Thyroid gland (tissue), 4 donors: ENCODE measurements at regions not wholly inside any gene's neighbourhood (a gene's known extent, or its start where the extent isn't known, plus 50 kb on each side); places are given as distances from the start of the nearest gene placed in this dataset.

Experiments used
- DNase-seq, 2 donors: peaks; one replicate each; pipeline ENCODE4 v3.0.0-alpha.2; 2019
- H3K27ac ChIP-seq, 3 donors: fragments of 200-600 bp; sonication (generic); 1 replicate in 2 of 3; 2 replicates in 1 of 3; pipeline ENCODE4 v1.5.1; 2016 to 2019; ENCODE audit warnings: mild to moderate bottlenecking in 1 of 3, moderate library complexity in 1 of 3
- H3K27me3 ChIP-seq: fragments of 200-600 bp; sonication (generic); one replicate; pipeline ENCODE4 v1.5.1; 2019
- H3K36me3 ChIP-seq, 2 donors: fragments of 200-600 bp; sonication (generic); one replicate each; pipeline ENCODE4 v1.5.1; 2016 to 2019
- H3K4me1 ChIP-seq, 2 donors: fragments of 200-600 bp; sonication (generic); one replicate each; pipeline ENCODE4 v1.5.1; 2017 to 2019
- H3K4me3 ChIP-seq, 3 donors: fragments of 200-600 bp; sonication (generic); replicated peaks in 1 of 3; 1 replicate in 2 of 3; 2 replicates in 1 of 3; pipeline ENCODE4 v1.5.1; 2016; ENCODE audit warnings: mild to moderate bottlenecking in 1 of 3
- H3K9me3 ChIP-seq: fragments of 200-600 bp; sonication (generic); one replicate; pipeline ENCODE4 v1.5.1; 2017
- POLR2A ChIP-seq, 2 donors: fragments of 450-650 bp; IDR thresholded peaks; one replicate each; pipeline ENCODE4 v1.6.1; 2017; ENCODE audit warnings: antibody characterized with exemption in 2 of 2, mild to moderate bottlenecking in 2 of 2, moderate library complexity in 1 of 2
- WGBS, 2 donors: methylation state at CpG; one replicate each; pipeline ENCODE4 v1.1.5; 2017; 5-methylcytosine and 5-hydroxymethylcytosine counted together
- intact Hi-C: fragments of 100-400 bp; cut with DNase I; formaldehyde crosslinking; loops from one replicate; pipeline ENCODE4 v1.15.1; 2023
- TF ChIP-seq, protein P1 (sequence below), 6 experiments: fragments of 200-600 bp in 3 of 6; fragments of 450-650 bp in 3 of 6; sonication (generic) in 3 of 6; IDR thresholded peaks; one replicate each; pipeline ENCODE4 v1.5.1; 2016 to 2019; ENCODE audit warnings: antibody characterized with exemption in 6 of 6, mild to moderate bottlenecking in 2 of 6, inconsistent platforms in 1 of 6, moderate library complexity in 1 of 6

DNA sequence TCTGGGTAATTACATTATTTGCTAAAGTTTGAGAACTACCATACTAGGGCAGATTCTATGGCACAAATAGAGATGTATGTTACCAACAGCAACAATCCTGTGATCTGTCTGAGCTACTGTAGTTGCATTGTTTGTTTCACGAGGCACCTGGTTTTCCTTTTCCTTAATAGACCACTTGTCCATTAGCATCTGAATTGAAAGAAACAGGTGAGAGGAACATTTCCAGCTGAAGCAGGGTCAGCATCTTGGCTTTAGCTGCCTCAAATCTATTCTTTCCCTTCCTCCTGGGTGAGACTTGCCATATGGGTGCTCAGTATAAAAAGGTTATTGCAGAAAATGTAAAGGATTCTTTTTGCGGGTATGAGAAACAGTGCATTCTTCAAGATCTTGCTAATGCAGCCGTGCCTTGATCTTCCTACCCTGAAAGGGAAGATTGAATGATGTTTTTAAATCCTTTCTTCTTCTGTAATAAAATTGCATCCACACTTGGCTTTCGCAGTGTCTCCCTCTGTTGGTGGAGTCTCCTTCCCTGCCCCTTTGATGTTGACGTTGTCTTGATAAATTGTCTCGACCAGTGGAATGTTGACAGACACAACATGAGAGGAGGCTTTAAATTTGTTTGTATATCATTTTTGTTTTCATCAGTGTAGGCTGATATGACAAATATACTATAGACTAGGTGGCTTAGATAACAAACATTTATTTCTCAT is 118.0 kb upstream of the BRINP1 start:
- Histone ChIP-seq H3K4me1 (no peaks in the 10 kb centered on the region), H3K4me3 (no peak overlapping the region), H3K36me3 (no peaks in the 10 kb centered on the region), H3K27ac (no peak overlapping the region), H3K9me3 (no peaks in the 10 kb centered on the region), H3K27me3 (no peaks in the 10 kb centered on the region)
- intact Hi-C loops, result no loop called here
- no peak for TF ChIP-seq POLR2A (IDR thresholded peaks at IDR 0.05)
- TF ChIP-seq, protein P1, sequence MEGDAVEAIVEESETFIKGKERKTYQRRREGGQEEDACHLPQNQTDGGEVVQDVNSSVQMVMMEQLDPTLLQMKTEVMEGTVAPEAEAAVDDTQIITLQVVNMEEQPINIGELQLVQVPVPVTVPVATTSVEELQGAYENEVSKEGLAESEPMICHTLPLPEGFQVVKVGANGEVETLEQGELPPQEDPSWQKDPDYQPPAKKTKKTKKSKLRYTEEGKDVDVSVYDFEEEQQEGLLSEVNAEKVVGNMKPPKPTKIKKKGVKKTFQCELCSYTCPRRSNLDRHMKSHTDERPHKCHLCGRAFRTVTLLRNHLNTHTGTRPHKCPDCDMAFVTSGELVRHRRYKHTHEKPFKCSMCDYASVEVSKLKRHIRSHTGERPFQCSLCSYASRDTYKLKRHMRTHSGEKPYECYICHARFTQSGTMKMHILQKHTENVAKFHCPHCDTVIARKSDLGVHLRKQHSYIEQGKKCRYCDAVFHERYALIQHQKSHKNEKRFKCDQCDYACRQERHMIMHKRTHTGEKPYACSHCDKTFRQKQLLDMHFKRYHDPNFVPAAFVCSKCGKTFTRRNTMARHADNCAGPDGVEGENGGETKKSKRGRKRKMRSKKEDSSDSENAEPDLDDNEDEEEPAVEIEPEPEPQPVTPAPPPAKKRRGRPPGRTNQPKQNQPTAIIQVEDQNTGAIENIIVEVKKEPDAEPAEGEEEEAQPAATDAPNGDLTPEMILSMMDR (IDR thresholded peaks at IDR 0.05), result no peak
- 61 to 65% methylated on average over 6 of the region's 6 CpGs for WGBS, 2 donors
- no peak for DNase-seq

GRCh38 chr9:119483153-119483552 is 113.9 kb upstream of the BRINP1 start:
- no peaks in the 10 kb centered on the region for H3K36me3 ChIP-seq

GRCh38 chr9:119477197-119477596 is 108.0 kb upstream of the BRINP1 start:
- Histone ChIP-seq H3K4me1 (no peaks in the 10 kb centered on the region), H3K27me3 (no peaks in the 10 kb centered on the region), H3K4me3 (no peak overlapping the region), H3K27ac (no peak overlapping the region), H3K9me3 (no peaks in the 10 kb centered on the region), H3K36me3 (no peaks in the 10 kb centered on the region)
- DNase-seq, result no peak
- 84 to 90% methylated on average over 6 to 7 of the region's 7 CpGs for WGBS, 2 donors
- intact Hi-C loops, result no loop called here
- no peak for TF ChIP-seq POLR2A (IDR thresholded peaks at IDR 0.05)
- TF ChIP-seq, protein P1 (IDR thresholded peaks at IDR 0.05), result no peak

More at GRCh38 chr9:119483153-119483552, 113.9 kb upstream of the BRINP1 start:
- Histone ChIP-seq H3K27ac (no peak overlapping the region), H3K9me3 (no peaks in the 10 kb centered on the region), H3K4me1 (no peaks in the 10 kb centered on the region), H3K4me3 (no peak overlapping the region), H3K27me3 (no peaks in the 10 kb centered on the region)
- TF ChIP-seq, protein P1 (IDR thresholded peaks at IDR 0.05), result no peak
- no peak for TF ChIP-seq POLR2A (IDR thresholded peaks at IDR 0.05)
- no peak for DNase-seq
- intact Hi-C loops, result no loop called here

DNA sequence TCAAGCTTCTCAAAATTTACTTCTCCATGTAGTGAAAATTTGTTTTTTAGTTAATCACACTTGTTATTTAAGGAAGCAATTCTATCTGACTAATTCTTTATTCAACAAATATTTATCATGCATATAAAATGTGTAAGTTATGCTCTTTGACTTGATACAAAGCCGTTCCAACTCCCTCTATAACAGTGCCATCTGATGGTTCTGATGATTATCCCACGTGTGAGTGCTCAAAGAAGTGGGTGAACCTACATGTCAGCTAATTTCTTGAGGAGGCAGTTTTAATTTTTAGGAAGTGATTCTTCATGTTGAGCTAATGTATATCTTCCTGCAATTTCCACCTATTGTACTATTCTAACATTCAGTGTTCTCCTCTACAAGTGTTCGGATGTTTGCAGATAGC is 88.8 kb upstream of the BRINP1 start:
- H3K27me3 ChIP-seq, result no peaks in the 10 kb centered on the region
- H3K4me1 ChIP-seq, result no peaks in the 10 kb centered on the region
- H3K9me3 ChIP-seq, result no peaks in the 10 kb centered on the region
- TF ChIP-seq POLR2A (IDR thresholded peaks at IDR 0.05), result no peak
- TF ChIP-seq, protein P1 (IDR thresholded peaks at IDR 0.05), result no peak
- H3K36me3 ChIP-seq, result no peaks in the 10 kb centered on the region
- H3K27ac ChIP-seq, result no peak overlapping the region
- no peak for DNase-seq
- 52 to 56% methylated on average over 3 of the region's 3 CpGs for WGBS, 2 donors
- no peak overlapping the region for H3K4me3 ChIP-seq
- intact Hi-C loops, result no loop called here

GRCh38 chr9:119453980-119454379 is 84.7 kb upstream of the BRINP1 start:
- H3K4me3 ChIP-seq, result no peak overlapping the region
- TF ChIP-seq, protein P1 (IDR thresholded peaks at IDR 0.05), result no peak
- 94 to 100% methylated on average over 1 of the region's 1 CpG for WGBS, 2 donors
- DNase-seq, result no peak
- no peak overlapping the region for H3K27ac ChIP-seq
- no peaks in the 10 kb centered on the region for H3K27me3 ChIP-seq
- H3K4me1 ChIP-seq, result no peaks in the 10 kb centered on the region
- intact Hi-C loops, result no loop called here
- H3K9me3 ChIP-seq, result no peaks in the 10 kb centered on the region
- H3K36me3 ChIP-seq, result no peaks in the 10 kb centered on the region
